GM18511 (cell line): ENCODE measurements at regions not wholly inside any gene's neighbourhood (a gene's known extent, or its start where the extent isn't known, plus 50 kb on each side); places are given as distances from the start of the nearest gene placed in this dataset.

Experiments used
- ATAC-seq: cut with Tn5 transposase; IDR thresholded peaks from one replicate; pipeline ENCODE4 v1.9.1; 2021; ENCODE audit warnings: mild to moderate bottlenecking, moderate library complexity; ENCODE audit not compliant: unreplicated experiment

- ATAC-seq = no peak
Observed at GRCh38 chr11:111444040-111444439, 65.0 kb upstream of the POU2AF1 start.

- ATAC-seq = no peak
Observed at GRCh38 chr11:111443640-111444039, 64.6 kb upstream of the POU2AF1 start.

- no peak for ATAC-seq
Observed at GRCh38 chr11:111443032-111443431, 64.0 kb upstream of the POU2AF1 start.

- no peak for ATAC-seq
Observed at GRCh38 chr11:111441443-111441842, 62.4 kb upstream of the POU2AF1 start.

- no peak for ATAC-seq
Observed at GRCh38 chr11:111440416-111441205, 61.5 kb upstream of the POU2AF1 start.

- ATAC-seq = no peak
Observed at GRCh38 chr11:111439901-111440300, 60.8 kb upstream of the POU2AF1 start.

GRCh38 chr11:111438846-111439520 lies 59.9 kb upstream of the POU2AF1 start:
- ATAC-seq = no peak

GRCh38 chr11:111438168-111438567 lies 59.1 kb upstream of the POU2AF1 start:
- ATAC-seq = no peak

GRCh38 chr11:111435046-111435698 lies 56.1 kb upstream of the POU2AF1 start:
- ATAC-seq = no peak

- ATAC-seq = peak; percentile 76
Observed at GRCh38 chr11:111429066-111429506, 50.0 kb upstream of the POU2AF1 start.
